Pons (tissue), 1 donor: ENCODE measurements at regions not wholly inside any gene's neighbourhood (a gene's known extent, or its start where the extent isn't known, plus 50 kb on each side); places are given as distances from the start of the nearest gene placed in this dataset.

ENCODE experiments used
- DNase-seq: peaks from one replicate; pipeline ENCODE4 v3.0.0-alpha.2; 2016; ENCODE audit warnings: low spot score

DNA sequence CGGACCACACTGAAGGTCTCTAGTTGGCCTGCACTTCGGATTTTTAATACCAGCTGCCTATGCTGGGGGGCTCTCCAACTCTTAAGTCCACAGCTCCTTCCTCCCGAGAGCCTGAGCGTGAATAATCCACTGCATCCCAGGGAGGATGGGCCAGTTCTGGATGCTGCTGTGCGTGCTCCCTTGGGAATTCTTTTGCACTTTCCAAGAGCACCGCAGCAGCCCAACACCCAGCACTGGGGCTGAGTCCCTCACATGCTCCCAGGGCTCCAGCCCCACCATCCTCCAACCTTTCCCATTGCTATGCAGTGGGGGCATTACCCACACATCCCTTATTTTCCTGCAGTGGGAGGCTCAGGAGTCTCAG, 136.4 kb upstream of the IQSEC1 start:
- no peak for DNase-seq

DNA sequence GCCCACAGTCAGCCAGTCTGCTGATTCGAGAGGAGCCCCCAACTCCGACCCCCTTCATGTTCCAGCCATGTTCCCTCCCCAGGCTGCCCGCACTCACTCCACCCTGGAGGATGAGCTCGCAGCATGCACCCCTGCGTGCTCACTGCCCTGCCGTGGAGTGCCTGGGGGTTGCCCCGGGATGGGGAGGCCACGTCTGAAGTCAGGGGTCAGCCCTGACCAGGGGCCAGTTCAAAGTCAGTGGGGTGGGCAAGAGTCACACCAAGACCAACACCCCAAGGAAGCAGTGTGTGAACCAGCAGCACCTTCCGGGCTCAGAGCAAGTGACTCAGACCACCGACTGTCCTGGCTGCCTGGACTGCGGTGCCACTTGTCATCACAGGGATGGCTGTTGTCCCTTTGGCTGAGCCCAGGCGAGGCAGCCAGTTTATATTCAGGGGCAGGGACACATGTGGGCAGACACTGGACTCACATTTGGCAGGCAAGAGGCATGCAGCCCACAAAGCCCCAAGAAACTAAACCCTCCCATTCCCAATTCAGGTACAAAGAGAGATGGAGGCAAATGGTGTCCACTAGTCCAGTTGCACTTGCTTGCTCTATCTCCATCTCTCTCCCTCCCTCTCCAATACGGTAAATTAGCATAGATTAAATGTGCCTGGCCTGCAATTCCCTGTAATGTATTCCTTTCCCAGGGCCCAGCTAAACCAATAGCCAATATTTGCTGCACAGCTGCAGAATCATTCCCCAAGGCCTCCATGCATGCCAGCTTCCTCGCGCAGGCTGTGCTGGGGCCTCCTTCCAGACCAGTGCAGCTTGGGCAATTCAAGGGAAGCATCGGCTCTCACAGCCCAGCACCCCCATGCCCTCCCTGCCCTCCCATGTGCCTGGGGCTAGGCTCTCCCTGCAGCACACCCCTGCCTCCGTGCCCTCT, 135.7 kb upstream of the IQSEC1 start:
- DNase-seq: no peak

DNA sequence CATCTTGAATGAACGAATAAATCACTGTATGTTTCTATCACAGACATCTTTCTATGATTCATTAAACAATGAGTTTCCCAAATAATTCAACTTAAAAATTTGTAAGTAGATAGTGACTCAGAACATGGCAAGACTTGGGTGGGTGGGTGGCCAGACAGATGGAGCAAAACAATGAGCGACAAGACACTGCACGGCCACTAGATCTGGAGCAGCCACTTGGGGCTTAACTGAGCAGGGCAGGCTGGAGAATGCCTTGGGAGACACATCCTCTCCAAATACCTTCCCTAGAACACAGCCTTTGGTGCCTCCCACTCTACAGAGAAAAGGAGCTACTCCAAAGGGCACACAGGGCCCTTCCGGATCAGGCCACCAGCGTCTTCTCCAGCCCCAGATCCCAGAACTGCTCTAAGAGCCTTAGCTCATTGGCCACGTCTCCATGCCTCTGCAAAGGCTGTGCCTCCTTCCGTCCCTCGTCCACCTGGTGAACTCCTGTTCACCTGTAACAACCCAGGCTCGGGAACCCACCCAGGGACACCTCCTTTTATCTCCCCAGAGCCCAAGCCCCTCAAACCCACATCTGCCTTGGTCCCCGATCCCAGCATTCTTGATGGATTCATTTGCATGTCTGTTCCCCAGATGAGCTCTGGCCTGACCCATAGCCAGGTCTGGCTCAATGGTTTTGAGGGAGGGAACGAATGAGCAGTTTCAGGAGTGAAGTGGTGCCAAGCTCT, 134.9 kb upstream of the IQSEC1 start:
- DNase-seq: no peak

DNA sequence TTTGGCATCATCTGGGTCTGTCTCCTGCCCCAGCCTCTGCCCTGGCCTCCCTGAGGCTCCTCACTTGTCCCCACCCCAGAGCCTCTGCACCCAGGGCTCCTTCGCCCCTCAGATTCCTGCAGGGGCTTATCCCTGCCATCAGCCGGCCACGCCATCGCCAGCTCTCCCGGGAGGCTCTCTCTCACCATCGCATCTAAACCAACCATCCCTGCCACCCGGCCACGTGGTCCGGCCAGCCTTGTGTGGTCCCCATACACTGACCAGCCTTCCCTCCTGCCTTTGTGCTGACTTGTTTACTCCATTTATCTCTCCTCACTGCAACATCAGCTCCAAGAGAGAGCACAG, 134.3 kb upstream of the IQSEC1 start:
- no peak for DNase-seq

DNA sequence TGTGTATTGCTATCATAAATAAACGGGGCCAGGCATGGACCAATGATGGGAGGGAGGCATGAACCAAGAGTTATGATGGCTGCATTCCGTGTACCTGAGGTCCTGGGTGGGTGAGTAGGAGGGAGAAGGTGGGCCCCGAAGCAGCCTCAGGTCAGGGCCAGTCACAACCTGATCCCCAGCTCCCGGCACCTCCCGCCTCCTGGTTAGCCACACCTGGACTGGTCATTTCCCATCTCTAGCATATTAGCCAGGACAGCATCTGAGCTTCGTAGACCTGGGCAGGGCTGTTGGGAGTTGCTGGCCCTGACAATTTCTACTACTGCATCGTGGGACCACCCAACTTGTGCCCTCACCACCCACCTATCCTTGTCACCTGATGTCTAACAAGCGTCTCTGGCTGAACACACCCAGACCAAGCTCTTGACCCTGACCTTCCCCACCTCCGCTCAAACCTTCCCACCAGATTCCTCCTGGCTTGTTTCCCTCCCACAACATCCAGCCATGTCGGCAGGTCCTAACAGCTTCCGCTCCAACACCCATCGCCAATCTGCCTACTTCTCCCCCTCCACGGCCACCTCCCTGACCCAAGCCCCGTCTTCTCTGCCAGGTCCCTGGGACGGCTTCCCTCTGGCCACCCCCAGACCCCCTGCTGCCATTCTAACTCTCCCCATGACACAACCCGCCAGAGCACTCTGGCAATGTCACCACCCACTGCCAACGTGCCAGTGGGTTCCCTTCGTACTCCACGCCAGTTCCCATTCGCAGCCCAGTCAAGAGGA, 133.8 kb upstream of the IQSEC1 start:
- DNase-seq: no peak

DNA sequence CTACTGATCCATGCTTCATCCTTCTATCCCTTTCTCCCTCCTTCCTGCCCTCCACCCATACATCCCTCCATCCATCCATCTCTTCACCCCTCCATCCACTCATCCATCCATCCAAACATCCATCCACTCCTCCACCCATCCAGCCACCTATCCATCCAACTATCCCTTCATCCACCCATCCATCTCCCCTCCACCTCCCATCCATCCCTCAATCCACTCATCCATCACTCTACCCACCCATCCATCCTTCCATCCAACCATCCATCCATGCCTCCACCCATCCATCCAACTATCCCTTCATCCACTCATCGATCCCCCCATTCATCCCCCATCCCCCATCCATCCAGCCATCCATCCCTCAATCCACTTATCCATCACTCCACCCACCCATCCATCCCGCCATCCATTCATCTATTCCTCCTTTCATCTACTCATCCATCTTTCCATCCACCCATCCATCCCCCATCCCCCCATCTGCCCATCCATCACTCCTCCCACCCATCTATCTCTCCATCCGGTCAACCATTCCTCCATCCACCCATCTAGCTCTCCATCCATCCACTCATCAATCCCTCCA, 132.4 kb upstream of the IQSEC1 start:
- DNase-seq: no peak

DNA sequence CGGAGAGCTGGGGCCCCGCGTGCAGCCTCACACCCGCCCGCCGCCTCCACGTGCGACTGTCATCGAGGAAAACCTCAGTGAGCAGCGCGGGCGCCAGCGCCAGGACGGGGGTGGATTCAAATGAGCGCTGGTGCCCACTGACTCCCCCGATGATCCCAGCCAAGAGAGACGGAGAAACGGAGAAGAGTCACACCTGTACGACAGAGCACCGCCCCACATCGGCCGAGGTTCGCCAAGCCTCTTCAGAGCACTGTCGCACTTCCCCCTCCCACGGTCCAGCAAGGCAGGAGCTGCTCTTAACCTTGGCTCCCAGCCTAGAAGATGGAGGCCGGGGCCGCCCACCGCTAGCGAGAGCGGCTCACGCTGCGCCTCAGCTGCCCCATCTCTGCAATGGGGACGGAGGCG, 130.9 kb upstream of the IQSEC1 start:
- DNase-seq: no peak

DNA sequence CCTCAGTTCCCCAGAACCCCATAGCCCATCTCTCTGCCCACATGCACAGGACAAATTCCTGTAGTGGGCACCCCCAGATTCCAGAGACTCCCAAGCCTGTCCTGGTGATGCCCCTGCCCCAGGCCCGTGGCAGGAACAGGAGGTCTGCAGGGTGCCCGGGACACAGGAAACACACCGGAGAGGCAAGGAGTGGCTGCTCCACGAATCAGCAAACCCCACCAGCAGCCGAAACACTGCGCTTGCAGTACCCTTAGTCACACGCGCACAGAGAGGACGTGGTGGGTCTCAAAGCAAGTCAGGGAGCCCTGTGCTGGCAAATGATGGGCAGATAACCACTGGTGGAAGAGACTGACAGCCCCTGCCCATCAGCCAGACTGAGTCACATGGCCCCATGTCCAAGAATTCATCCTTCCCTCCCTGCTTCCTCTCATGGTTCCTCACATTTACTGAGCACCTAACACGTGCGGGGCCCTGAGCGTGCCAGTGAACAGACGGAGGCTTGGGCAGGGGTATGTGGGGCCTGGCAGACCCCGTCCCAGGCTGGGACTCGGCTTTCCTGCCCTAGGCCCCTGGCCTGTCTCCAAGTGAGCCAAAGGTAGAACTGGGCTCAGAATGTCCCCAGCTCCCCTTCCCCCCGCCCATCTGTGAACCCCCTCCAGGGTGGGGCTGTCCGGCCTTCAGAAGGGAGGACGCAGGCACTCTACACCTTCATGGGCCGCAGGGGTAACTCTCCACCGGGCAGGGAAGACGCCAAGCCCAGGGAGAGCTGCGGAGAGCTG, 130.4 kb upstream of the IQSEC1 start:
- no peak for DNase-seq

DNA sequence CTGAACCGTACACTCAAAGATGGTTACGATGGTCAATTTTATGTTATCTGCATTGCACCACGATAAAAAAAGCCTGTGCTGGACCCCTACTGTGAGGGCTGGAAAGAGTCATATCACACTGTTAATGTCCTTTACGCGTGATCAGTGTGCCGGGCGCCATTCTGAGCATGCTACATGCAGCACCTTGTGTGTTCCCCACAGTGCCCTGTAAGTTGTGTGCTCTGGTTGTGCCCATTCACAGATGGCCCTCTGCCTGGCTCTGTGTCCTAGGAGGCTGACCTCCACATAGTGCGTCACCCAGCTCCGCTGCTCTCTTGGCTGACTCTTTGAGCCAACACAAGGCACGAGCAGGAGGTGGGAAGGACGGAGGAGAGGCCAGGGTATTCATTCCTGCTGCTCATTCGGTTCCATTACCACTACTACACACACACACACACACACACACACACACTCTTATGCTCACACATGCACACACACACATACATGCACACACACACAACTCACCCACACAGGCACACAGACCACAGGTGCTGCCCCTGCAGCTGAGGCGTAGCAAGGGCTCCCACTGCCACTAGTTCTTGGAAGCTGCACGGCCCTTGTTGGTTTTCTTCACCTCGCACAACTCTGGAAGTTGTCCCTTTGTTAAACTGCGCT, 129.6 kb upstream of the IQSEC1 start:
- DNase-seq: no peak

DNA sequence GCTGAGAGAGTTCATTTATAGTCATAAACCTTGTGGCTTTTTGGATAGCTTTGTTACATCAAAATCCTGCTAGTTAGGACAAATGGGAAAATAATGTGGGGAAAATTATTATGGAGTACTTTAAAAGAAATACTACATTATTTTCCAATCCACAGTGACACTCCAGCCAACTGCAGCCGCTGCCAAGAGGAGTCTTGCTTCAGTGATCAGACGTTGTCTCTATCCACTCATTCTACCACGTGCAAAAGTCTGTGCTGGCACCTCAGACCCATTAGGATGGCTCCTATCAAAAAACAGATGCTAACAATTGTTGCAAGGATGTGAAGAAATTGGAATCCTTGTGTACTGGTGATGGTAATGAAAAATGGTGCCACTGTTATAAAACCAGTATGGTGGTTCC, 128.6 kb upstream of the IQSEC1 start:
- no peak for DNase-seq

DNA sequence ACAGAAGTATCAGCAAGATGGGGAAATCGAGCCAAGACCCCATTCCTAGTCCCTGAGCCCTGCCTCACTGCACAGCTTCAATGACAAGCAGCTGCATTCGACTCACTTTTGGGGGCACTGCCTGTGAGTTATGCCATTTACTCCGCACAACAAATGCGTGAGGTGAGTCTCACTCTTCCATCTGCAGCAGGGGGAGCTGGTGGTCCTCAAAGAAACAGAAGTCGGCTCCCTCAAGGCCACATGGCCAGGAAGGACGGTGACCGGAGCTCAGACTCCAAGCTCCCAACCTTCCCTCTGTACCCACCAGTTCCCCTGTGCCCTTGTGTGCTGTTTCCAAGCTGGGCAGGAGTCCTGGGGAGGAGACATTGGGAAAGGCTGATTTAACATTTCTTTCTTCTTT, 127.7 kb upstream of the IQSEC1 start:
- DNase-seq: no peak

DNA sequence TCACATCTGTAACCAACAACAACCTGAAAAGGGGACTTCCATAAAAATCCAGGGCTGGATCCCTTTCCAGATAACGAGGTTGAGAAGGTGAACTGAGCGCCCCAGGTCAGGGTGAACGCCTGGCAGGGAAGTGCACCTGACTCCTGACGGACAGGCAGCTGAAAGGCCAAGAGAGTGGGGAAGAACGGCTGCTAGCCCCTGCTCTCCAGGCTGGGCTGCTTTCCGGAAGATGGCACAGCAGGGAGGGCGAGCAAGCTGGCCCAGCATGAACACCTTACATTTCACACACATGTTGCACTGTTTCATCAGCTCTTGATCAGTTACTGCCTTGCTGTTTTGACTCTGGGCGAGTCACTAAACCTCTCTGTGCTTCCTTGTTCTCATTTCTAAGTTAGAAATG, 127.2 kb upstream of the IQSEC1 start:
- DNase-seq: no peak

DNA sequence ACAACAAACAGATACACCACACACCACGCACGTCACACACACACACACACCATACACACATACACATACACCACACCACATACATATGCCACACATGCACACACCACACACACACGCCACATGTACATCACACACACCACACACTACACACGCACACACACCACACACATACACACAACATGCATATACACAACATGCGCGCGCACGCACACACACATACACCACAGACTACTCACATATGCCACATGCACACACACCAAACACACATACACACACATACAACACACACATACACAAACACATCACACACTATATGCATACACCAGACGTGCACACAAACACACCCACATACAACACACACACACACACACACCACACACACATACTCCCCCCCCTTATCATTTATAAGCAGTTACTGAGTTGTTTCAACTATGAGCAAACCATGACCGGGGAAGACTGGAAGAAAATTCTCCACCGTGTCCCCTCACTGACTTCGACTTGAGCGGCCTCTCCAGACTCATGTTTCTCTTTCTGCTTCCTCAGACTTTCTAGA, 126.7 kb upstream of the IQSEC1 start:
- DNase-seq: no peak

DNA sequence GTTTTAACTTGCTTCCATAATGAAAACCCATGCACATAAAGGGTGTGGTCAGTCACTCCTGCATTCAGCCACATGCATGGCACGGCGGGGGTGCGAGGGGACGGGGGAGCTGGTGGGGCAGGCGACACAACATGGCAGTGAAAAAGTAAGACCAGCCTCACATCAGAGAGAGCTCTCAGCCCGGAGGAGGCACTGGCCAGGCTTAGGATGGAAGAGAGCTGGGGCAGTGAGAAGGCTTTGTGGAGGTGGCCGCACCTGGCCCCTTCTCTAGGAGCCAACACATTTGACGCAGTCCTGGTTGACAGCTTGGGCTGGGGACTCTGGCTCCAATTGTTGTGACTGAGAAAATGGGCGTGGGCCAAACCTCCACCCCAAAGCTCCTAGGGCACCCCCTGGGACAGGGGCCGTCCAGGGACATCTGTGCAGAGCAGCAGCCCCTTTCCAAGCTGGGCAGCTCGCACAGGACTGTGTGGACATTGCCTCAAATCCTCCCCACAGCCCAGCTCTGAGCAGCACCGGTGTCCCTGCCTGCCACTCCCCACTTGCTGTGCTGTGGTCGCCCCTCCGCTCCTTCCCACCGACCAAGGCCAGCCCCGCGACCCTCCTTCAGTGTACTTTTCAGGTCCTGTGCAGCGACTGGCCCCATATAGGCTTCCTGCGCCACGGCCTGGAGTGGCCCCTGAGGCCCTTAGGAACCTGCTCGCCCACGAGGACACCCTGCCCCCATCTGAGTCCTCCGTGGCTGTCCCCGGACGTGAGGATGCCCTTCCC, 126.0 kb upstream of the IQSEC1 start:
- no peak for DNase-seq

DNA sequence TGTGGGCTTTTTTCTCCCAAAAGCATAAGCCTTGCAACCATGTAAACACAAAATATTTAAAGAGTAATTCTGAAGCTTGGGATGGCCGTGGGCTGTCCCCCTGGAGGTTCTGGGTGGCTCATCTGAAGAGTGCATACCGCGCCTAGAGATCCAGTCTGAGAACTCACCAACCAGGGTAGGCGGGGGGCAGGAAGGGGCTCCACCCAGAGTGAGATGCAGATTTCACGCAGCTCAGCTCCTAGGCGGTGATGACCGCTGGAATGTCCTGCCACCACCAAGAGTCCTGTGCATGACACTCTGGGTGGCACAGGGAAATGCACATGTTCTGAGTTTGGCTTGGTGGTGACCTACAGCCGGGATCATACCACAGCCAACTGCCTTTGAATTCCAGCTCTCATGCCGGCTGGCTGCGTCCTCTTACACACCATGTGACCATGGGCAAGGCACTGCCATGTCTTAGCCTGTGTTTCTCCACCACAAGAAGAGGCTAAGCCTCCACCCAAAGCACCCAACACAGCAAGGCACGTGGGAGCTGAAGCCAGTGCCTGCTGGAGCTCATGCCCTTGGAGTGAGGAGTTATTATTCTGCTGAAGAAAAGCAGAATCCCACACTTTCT, 125.1 kb upstream of the IQSEC1 start:
- no peak for DNase-seq

DNA sequence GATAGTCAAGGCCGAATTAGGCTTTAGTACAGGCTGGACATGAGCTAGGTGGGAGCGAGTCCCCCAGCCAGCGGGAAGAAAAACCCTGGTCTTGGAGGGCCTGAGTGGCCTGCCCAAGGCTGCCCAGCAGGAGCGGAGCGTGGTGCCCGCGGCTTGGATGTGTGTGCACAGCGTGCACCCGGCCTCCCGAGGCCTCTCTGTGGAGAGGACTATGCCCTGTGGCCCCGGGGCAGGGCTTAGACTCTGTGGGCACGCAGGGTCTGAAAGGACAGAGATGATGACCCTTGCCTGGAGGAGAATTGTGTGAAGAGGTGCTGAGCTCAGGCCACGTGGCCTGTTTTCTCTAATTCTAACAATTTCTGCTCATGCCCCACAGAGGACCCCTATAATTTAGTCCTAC, 124.6 kb upstream of the IQSEC1 start:
- DNase-seq: no peak

DNA sequence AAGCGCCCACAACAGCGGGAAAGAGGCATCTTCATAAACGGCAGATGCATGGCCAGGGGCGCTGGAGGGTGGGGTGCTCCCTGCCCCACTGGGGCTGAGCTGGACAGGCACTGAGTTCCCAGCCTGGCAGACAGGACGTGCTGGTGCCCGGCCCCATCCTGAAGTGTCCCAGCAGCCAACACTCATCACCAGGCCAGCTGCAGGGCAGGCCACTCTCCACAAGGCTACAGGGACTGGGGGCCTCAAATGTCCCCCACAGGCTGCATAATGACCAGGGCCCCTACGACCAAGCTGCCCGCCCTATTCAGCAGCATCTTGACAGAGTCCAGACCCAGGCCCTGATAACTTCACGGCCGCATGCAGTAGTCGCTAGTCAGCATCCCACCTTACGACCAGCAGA, 124.1 kb upstream of the IQSEC1 start:
- DNase-seq: no peak

DNA sequence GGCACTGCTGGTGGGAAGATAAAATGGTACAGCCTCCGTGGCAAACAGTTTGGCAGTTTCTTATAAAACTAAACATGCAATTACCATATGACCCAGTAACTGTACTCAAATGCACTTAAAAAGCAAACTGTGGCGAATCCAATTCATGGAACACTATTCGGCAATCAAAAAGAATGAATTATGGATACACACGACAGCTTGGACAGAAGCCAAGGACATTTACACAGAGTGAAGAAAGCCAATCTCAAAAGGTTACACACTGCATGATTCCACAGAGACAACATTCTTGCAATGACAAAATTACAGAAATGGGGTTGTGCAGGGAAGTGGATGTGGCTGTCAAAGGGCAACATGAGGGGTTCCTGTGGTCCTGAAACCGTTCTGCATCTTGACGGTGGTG, 122.1 kb upstream of the IQSEC1 start:
- DNase-seq: no peak
